Lung (tissue), 11 donors: ENCODE measurements at regions not wholly inside any gene's neighbourhood (a gene's known extent, or its start where the extent isn't known, plus 50 kb on each side); places are given as distances from the start of the nearest gene placed in this dataset.

Experiments
- ATAC-seq: fragments of 200-7000 bp; cut with Tn5 transposase; one replicate; pipeline ENCODE4 v1.9.1; 2020; ENCODE audit warnings: moderate number of reproducible peaks; ENCODE audit not compliant: insufficient read depth, low FRiP score
- DNase-seq, 3 donors: peaks; one replicate each; pipeline ENCODE4 v3.0.0-alpha.2; 2013 to 2017
- H3K27ac ChIP-seq, 2 donors: one replicate each; pipeline ENCODE4 v1.5.1; 2013; ENCODE audit warnings: mild to moderate bottlenecking in 2 of 2, moderate library complexity in 2 of 2, control low read depth in 1 of 2, inconsistent platforms in 1 of 2, low read depth in 1 of 2, low read length in 1 of 2
- H3K27me3 ChIP-seq, 3 donors: one replicate each; pipeline ENCODE4 v1.5.1; 2013; ENCODE audit warnings: low read length in 2 of 3; ENCODE audit not compliant: control insufficient read depth in 3 of 3, insufficient read depth in 3 of 3
- H3K36me3 ChIP-seq, 4 donors: one replicate each; pipeline ENCODE4 v1.5.1; 2013; ENCODE audit warnings: low read length in 4 of 4, mild to moderate bottlenecking in 1 of 4, moderate library complexity in 1 of 4; ENCODE audit not compliant: control insufficient read depth in 4 of 4, insufficient read depth in 4 of 4
- H3K4me1 ChIP-seq, 5 donors: one replicate each; pipeline ENCODE4 v1.5.1; 2013; ENCODE audit warnings: low read length in 5 of 5, mild to moderate bottlenecking in 2 of 5, moderate library complexity in 1 of 5; ENCODE audit not compliant: control insufficient read depth in 5 of 5, insufficient read depth in 5 of 5
- H3K4me3 ChIP-seq: one replicate; pipeline ENCODE4 v1.5.1; 2013; ENCODE audit warnings: mild to moderate bottlenecking, control low read depth, moderate library complexity
- H3K9ac ChIP-seq, 2 donors: one replicate each; pipeline ENCODE4 v1.5.1; 2013; ENCODE audit warnings: low read length in 2 of 2, control low read depth in 1 of 2; ENCODE audit not compliant: insufficient read depth in 1 of 2
- H3K9me3 ChIP-seq, 4 donors: one replicate each; pipeline ENCODE4 v1.5.1; 2013; ENCODE audit warnings: low read length in 3 of 4, mild to moderate bottlenecking in 1 of 4, moderate library complexity in 1 of 4; ENCODE audit not compliant: control insufficient read depth in 4 of 4, insufficient read depth in 3 of 4
- WGBS, 2 donors: extraction: QIAGEN DNeasy Blood & Tissue Kit; methylation state at CpG; one replicate each; pipeline ENCODE4 v1.1.7; 2013; 5-methylcytosine and 5-hydroxymethylcytosine counted together
- TF ChIP-seq, protein P1 (sequence below): IDR thresholded peaks from 2 replicates; pipeline ENCODE4 v1.5.1; 2012; ENCODE audit warnings: mild to moderate bottlenecking; ENCODE audit errors: control extremely low read depth, extremely low read depth
- donor health status: control.
- donor health status: control.
- donor health status: Bipolar disorder and iron deficiency.
- donor health status: healthy.
- donor health status: DM: yes; HTN: yes; CAD: no.

GRCh38 chr5:143671021-143671420 lies 140.9 kb upstream of the HMHB1 start:
- H3K4me1 ChIP-seq: peaks cover 0 to 8% (median 0%) of the 10 kb centered on the region in 5 donors
- TF ChIP-seq, protein P1, sequence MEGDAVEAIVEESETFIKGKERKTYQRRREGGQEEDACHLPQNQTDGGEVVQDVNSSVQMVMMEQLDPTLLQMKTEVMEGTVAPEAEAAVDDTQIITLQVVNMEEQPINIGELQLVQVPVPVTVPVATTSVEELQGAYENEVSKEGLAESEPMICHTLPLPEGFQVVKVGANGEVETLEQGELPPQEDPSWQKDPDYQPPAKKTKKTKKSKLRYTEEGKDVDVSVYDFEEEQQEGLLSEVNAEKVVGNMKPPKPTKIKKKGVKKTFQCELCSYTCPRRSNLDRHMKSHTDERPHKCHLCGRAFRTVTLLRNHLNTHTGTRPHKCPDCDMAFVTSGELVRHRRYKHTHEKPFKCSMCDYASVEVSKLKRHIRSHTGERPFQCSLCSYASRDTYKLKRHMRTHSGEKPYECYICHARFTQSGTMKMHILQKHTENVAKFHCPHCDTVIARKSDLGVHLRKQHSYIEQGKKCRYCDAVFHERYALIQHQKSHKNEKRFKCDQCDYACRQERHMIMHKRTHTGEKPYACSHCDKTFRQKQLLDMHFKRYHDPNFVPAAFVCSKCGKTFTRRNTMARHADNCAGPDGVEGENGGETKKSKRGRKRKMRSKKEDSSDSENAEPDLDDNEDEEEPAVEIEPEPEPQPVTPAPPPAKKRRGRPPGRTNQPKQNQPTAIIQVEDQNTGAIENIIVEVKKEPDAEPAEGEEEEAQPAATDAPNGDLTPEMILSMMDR: no peak
- no peak overlapping the region for H3K9ac ChIP-seq
- no peak for DNase-seq
- ATAC-seq: no peak
- H3K36me3 ChIP-seq: no peaks in the 10 kb centered on the region
- H3K27me3 ChIP-seq: no peaks in the 10 kb centered on the region
- H3K9me3 ChIP-seq: peaks cover 0 to 3% (median 0%) of the 10 kb centered on the region in 4 donors
- H3K27ac ChIP-seq: no peak overlapping the region
- WGBS, 2 donors: 87 to 92% methylated on average over 5 of the region's 5 CpGs
- no peak overlapping the region for H3K4me3 ChIP-seq

GRCh38 chr5:143665866-143666265 lies 146.1 kb upstream of the HMHB1 start:
- ATAC-seq: no peak

GRCh38 chr5:143664623-143665022 lies 147.3 kb upstream of the HMHB1 start:
- Histone ChIP-seq H3K36me3 (no peaks in the 10 kb centered on the region), H3K9me3 (no peaks in the 10 kb centered on the region), H3K4me3 (no peak overlapping the region), H3K27ac (no peak overlapping the region), H3K27me3 (no peaks in the 10 kb centered on the region), H3K9ac (no peak overlapping the region), H3K4me1 (no peaks in the 10 kb centered on the region)
- WGBS, 2 donors: 81 to 87% methylated on average over 2 of the region's 2 CpGs
- no peak for DNase-seq
- TF ChIP-seq, protein P1: no peak
- ATAC-seq: no peak

More at GRCh38 chr5:143665866-143666265, 146.1 kb upstream of the HMHB1 start:
- Histone ChIP-seq H3K27me3 (no peaks in the 10 kb centered on the region), H3K27ac (no peak overlapping the region), H3K9me3 (peaks cover 0 to 3% (median 0%) of the 10 kb centered on the region in 4 donors), H3K4me3 (no peak overlapping the region), H3K9ac (no peak overlapping the region), H3K4me1 (no peaks in the 10 kb centered on the region), H3K36me3 (no peaks in the 10 kb centered on the region)
- DNase-seq: no peak
- WGBS, 2 donors: 67 to 68% methylated on average over 4 of the region's 4 CpGs
- TF ChIP-seq, protein P1: no peak

DNA sequence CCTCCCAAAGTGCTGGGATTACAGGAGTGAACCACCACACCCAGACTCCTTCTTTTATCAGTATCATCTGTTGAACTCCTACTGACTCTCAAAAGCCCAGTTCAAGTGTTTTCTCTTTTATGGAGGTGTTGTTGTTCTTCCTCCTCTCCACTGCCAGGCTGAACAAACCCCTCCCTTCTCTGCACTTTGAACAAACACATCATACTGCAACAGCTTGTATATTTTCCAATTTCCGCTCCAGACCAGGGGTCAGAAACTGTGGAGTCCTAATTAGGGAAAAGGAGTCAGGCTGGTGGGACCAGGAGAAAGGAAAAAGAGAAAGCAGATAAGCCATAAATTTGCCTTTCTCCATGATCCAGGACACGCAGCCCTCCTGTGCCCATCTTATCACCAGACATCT lies 148.1 kb upstream of the HMHB1 start:
- no peaks in the 10 kb centered on the region for H3K27me3 ChIP-seq
- H3K36me3 ChIP-seq: no peaks in the 10 kb centered on the region
- no peak for DNase-seq
- H3K4me1 ChIP-seq: peaks cover 0 to 4% (median 0%) of the 10 kb centered on the region in 5 donors
- TF ChIP-seq, protein P1: no peak
- no peak overlapping the region for H3K4me3 ChIP-seq
- no peak for ATAC-seq
- 82 to 98% methylated on average over 2 of the region's 2 CpGs for WGBS, 2 donors
- no peaks in the 10 kb centered on the region for H3K9me3 ChIP-seq
- no peak overlapping the region for H3K9ac ChIP-seq
- H3K27ac ChIP-seq: no peak overlapping the region
